Body of pancreas (tissue), 4 donors: ENCODE measurements at regions not wholly inside any gene's neighbourhood (a gene's known extent, or its start where the extent isn't known, plus 50 kb on each side); places are given as distances from the start of the nearest gene placed in this dataset.
"Not testable (repeated sequence)": the region's sequence is repeated elsewhere in the genome, so short reads cannot be mapped to it uniquely, and the experiment has no call there.

Source experiments
- ATAC-seq: fragments of 150-250 bp; one replicate; pipeline ENCODE4 v1.9.1; 2016
- DNase-seq, 4 donors: peaks; one replicate each; pipeline ENCODE4 v3.0.0-alpha.2; 2019
- H3K27ac ChIP-seq, 4 donors: fragments of 200-600 bp; sonication (generic); 1 replicate in 3 of 4; 2 replicates in 1 of 4; pipeline versions ENCODE4 v1.5.1 to v1.6.1; 2016 to 2019; ENCODE audit warnings: mild to moderate bottlenecking in 1 of 4, mixed read lengths in 1 of 4, moderate library complexity in 1 of 4
- H3K27me3 ChIP-seq, 2 donors: fragments of 200-600 bp; sonication (generic); one replicate each; pipeline ENCODE4 v1.6.0; 2016; ENCODE audit warnings: mild to moderate bottlenecking in 1 of 2
- H3K36me3 ChIP-seq, 2 donors: fragments of 200-600 bp; sonication (generic); replicated peaks in 1 of 2; 2 replicates each; pipeline ENCODE4 v1.5.1; 2016; ENCODE audit warnings: low read depth in 2 of 2; ENCODE audit not compliant: insufficient read depth in 1 of 2
- H3K4me1 ChIP-seq: fragments of 200-600 bp; sonication (generic); one replicate; pipeline ENCODE4 v1.6.0; 2016
- H3K4me3 ChIP-seq, 2 donors: fragments of 200-600 bp; sonication (generic); 1 replicate in 1 of 2; 2 replicates in 1 of 2; pipeline ENCODE4 v1.5.1; 2016 to 2019
- H3K9me3 ChIP-seq, 3 donors: fragments of 200-600 bp; sonication (generic); 1 replicate in 2 of 3; 2 replicates in 1 of 3; pipeline ENCODE4 v1.5.1; 2016
- CTCF ChIP-seq, 7 experiments: fragments of 450-650 bp in 4 of 7; fragments of 200-600 bp in 3 of 7; sonication (generic) in 3 of 7; IDR thresholded peaks; one replicate each; pipeline ENCODE4 v1.5.1; 2016 to 2019; ENCODE audit warnings: antibody characterized with exemption in 7 of 7
- POLR2A ChIP-seq, 3 donors: fragments of 450-650 bp; IDR thresholded peaks; one replicate each; pipeline ENCODE4 v1.6.1; 2016; ENCODE audit warnings: antibody characterized with exemption in 3 of 3, mild to moderate bottlenecking in 2 of 3
- WGBS, 2 donors: methylation state at CpG; one replicate each; pipeline ENCODE4 v1.1.5; 2017; 5-methylcytosine and 5-hydroxymethylcytosine counted together
- intact Hi-C: fragments of 100-400 bp; cut with DNase I; formaldehyde crosslinking; loops from one replicate; pipeline ENCODE4 v1.15.1; 2023

- Histone ChIP-seq H3K27ac (no peak overlapping the region), H3K4me3 (no peak overlapping the region), H3K27me3 (no peaks in the 10 kb centered on the region), H3K4me1 (no peaks in the 10 kb centered on the region), H3K36me3 (no peaks in the 10 kb centered on the region), H3K9me3 (no peaks in the 10 kb centered on the region)
- ATAC-seq = no peak
- DNase-seq = no peak
- TF ChIP-seq POLR2A (IDR thresholded peaks at IDR 0.05) (no peak), CTCF (IDR thresholded peaks at IDR 0.05) (no peak)
- 89 to 96% methylated on average over 10 of the region's 10 CpGs for whole genome bisulfite sequencing, 2 donors
- intact Hi-C loops = no loop called here
These were observed 113.5 kb upstream of the PITX1 start for GRCh38 chr5:135147294-135148090.

- H3K27me3 ChIP-seq = no peaks in the 10 kb centered on the region
- no peaks in the 10 kb centered on the region for H3K9me3 ChIP-seq
- no peak for TF ChIP-seq POLR2A (IDR thresholded peaks at IDR 0.05)
- TF ChIP-seq CTCF (IDR thresholded peaks at IDR 0.05) = no peak
- H3K36me3 ChIP-seq = no peaks in the 10 kb centered on the region
- WGBS, 2 donors = 94 to 96% methylated on average over 2 of the region's 2 CpGs
- DNase-seq = no peak
- no peak for ATAC-seq
- H3K27ac ChIP-seq = no peak overlapping the region
- intact Hi-C loops = no loop called here
- no peaks in the 10 kb centered on the region for H3K4me1 ChIP-seq
- H3K4me3 ChIP-seq = no peak overlapping the region
These were observed 112.0 kb upstream of the PITX1 start for GRCh38 chr5:135145985-135146384.

- ATAC-seq, intact Hi-C loops, H3K4me3 ChIP-seq, H3K27me3 ChIP-seq, H3K4me1 ChIP-seq, H3K36me3 ChIP-seq, H3K9me3 ChIP-seq, H3K27ac ChIP-seq, DNase-seq: not testable (repeated sequence)
- WGBS, 2 donors = 68 to 85% methylated on average over 4 of the region's 4 CpGs
These were observed 109.7 kb upstream of the PITX1 start for GRCh38 chr5:135143682-135144081.

- intact Hi-C loops = no loop called here
- H3K27me3 ChIP-seq = no peaks in the 10 kb centered on the region
- no peaks in the 10 kb centered on the region for H3K4me1 ChIP-seq
- H3K4me3 ChIP-seq = no peak overlapping the region
- 75 to 82% methylated on average over 12 to 13 of the region's 13 CpGs for WGBS, 2 donors
- TF ChIP-seq CTCF (IDR thresholded peaks at IDR 0.05) (no peak), POLR2A (IDR thresholded peaks at IDR 0.05) (no peak)
- DNase-seq (no peak), ATAC-seq (no peak)
- H3K27ac ChIP-seq = peak overlapping the region in 1 of 4 donors; percentile 42
- H3K9me3 ChIP-seq = no peaks in the 10 kb centered on the region
- no peaks in the 10 kb centered on the region for H3K36me3 ChIP-seq
These were observed 107.6 kb upstream of the PITX1 start for GRCh38 chr5:135141303-135142268.
